ENCODE measurements at regions not wholly inside any gene's neighbourhood (a gene's known extent, or its start where the extent isn't known, plus 50 kb on each side); places are given as distances from the start of the nearest gene placed in this dataset.

DNA sequence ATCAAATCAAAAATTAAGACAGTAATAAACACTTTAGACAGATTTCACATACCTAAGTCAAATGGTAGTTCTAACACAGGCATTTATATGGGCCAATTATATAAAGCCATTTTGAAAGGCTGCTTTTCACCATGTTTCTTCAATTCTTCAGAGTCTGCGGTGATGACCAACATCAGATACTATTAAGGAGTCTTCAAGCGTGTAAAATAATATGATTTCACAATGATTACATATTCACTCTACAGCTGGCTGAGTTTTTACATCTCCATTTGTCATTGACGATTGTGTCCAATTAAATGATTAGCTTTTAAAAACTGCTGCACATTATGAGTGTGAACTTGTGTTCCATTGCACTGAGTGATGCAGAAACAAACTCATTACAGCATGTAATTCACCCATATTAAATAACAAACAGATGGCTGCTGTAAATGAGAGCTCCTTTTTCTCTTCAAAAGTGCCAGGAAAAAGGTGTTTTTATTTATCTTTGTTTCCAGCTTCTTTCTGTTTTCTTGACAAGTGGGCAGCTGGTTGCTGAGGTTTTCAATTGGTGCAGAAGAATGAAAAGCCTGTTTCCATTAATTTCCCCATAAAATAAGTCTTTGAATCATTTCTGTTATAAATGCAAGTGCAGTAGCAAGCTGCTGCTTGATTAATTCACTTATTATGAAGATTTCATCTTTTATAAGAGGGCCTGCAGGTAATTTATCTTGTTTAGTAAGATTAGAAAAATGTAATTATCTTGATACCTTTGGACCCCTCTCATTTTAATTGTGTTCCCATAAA lies 676.1 kb upstream of the KLHL1 start:
- ATAC-seq, result no peak
- TF ChIP-seq TCF4 (CRISPR knock-in tag; IDR thresholded peaks at IDR 0.05; ENCODE audit: borderline replicate concordance) (peak; percentile 63), ARNTL (CRISPR knock-in tag; IDR thresholded peaks at IDR 0.05; ENCODE audit: borderline replicate concordance, low read depth) (no peak)

DNA sequence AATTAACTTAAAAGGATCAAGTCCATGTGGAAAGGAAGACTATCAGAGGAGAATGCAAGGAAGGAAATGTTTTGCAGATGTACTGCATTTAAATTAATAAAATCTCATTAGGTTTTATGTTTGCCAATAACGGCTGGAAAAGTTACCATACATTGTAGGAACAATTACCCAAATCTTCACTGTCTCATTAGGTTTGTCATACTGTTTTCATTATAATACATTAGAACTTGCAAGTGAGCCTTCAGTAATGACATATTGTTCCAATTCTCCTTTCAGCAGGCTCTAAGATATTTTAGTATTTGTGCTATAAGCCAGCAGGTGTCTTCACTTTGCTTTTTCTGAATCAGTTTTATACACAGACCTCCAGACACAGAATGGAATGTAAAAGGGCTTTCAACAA lies 661.6 kb upstream of the KLHL1 start:
- ATAC-seq, result peak; percentile 72; the same call in 2 of the 3 replicates
- TF ChIP-seq TCF4 (CRISPR knock-in tag; IDR thresholded peaks at IDR 0.05; ENCODE audit: borderline replicate concordance), result peak; percentile 72; the same call in 1 of the 2 replicates
- TF ChIP-seq ZC3H10 (CRISPR knock-in tag; IDR thresholded peaks at IDR 0.05), result no peak
- no peak for TF ChIP-seq RARB (CRISPR knock-in tag; IDR thresholded peaks at IDR 0.05)
- no peak for TF ChIP-seq ARNTL (CRISPR knock-in tag; IDR thresholded peaks at IDR 0.05; ENCODE audit: borderline replicate concordance, low read depth)
- TF ChIP-seq OSR1 (CRISPR knock-in tag; IDR thresholded peaks at IDR 0.05), result no peak
- TF ChIP-seq, protein P1, sequence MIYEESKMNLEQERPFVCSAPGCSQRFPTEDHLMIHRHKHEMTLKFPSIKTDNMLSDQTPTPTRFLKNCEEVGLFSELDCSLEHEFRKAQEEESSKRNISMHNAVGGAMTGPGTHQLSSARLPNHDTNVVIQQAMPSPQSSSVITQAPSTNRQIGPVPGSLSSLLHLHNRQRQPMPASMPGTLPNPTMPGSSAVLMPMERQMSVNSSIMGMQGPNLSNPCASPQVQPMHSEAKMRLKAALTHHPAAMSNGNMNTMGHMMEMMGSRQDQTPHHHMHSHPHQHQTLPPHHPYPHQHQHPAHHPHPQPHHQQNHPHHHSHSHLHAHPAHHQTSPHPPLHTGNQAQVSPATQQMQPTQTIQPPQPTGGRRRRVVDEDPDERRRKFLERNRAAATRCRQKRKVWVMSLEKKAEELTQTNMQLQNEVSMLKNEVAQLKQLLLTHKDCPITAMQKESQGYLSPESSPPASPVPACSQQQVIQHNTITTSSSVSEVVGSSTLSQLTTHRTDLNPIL (CRISPR knock-in tag; IDR thresholded peaks at IDR 0.05; ENCODE audit: low read depth), result no peak
- TF ChIP-seq, protein P2, sequence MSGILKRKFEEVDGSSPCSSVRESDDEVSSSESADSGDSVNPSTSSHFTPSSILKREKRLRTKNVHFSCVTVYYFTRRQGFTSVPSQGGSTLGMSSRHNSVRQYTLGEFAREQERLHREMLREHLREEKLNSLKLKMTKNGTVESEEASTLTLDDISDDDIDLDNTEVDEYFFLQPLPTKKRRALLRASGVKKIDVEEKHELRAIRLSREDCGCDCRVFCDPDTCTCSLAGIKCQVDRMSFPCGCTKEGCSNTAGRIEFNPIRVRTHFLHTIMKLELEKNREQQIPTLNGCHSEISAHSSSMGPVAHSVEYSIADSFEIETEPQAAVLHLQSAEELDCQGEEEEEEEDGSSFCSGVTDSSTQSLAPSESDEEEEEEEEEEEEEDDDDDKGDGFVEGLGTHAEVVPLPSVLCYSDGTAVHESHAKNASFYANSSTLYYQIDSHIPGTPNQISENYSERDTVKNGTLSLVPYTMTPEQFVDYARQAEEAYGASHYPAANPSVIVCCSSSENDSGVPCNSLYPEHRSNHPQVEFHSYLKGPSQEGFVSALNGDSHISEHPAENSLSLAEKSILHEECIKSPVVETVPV (CRISPR knock-in tag; IDR thresholded peaks at IDR 0.05), result no peak
- TF ChIP-seq SNAI2 (CRISPR knock-in tag; IDR thresholded peaks at IDR 0.05), result 0 out of 2 replicates have a peak, but pooled peaks have one; percentile 65
- TF ChIP-seq, protein P3, sequence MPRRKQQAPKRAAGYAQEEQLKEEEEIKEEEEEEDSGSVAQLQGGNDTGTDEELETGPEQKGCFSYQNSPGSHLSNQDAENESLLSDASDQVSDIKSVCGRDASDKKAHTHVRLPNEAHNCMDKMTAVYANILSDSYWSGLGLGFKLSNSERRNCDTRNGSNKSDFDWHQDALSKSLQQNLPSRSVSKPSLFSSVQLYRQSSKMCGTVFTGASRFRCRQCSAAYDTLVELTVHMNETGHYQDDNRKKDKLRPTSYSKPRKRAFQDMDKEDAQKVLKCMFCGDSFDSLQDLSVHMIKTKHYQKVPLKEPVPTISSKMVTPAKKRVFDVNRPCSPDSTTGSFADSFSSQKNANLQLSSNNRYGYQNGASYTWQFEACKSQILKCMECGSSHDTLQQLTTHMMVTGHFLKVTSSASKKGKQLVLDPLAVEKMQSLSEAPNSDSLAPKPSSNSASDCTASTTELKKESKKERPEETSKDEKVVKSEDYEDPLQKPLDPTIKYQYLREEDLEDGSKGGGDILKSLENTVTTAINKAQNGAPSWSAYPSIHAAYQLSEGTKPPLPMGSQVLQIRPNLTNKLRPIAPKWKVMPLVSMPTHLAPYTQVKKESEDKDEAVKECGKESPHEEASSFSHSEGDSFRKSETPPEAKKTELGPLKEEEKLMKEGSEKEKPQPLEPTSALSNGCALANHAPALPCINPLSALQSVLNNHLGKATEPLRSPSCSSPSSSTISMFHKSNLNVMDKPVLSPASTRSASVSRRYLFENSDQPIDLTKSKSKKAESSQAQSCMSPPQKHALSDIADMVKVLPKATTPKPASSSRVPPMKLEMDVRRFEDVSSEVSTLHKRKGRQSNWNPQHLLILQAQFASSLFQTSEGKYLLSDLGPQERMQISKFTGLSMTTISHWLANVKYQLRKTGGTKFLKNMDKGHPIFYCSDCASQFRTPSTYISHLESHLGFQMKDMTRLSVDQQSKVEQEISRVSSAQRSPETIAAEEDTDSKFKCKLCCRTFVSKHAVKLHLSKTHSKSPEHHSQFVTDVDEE (CRISPR knock-in tag; IDR thresholded peaks at IDR 0.05), result peak; percentile 73; the same call in 1 of the 2 replicates

DNA sequence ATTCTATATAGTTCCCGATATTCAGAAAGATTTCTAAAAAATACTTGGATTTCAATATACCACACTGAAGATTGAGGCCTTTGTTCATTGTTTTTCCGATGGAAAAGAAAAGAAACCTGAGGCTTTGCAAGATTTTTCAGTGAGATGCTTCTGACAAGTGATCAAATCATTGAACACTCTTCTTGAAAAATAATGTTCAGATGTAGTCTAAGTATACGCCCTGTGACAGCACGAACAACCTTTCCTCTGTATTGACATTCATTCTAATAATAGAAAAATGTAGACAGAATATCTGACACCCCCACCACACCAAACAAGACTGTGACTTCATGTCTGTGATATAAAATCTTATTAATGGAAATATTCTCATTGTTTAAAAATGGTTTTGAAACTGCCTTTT lies 650.7 kb upstream of the KLHL1 start:
- no peak for TF ChIP-seq BACH2 (CRISPR knock-in tag; IDR thresholded peaks at IDR 0.05; ENCODE audit: borderline replicate concordance)
- TF ChIP-seq, protein P4, sequence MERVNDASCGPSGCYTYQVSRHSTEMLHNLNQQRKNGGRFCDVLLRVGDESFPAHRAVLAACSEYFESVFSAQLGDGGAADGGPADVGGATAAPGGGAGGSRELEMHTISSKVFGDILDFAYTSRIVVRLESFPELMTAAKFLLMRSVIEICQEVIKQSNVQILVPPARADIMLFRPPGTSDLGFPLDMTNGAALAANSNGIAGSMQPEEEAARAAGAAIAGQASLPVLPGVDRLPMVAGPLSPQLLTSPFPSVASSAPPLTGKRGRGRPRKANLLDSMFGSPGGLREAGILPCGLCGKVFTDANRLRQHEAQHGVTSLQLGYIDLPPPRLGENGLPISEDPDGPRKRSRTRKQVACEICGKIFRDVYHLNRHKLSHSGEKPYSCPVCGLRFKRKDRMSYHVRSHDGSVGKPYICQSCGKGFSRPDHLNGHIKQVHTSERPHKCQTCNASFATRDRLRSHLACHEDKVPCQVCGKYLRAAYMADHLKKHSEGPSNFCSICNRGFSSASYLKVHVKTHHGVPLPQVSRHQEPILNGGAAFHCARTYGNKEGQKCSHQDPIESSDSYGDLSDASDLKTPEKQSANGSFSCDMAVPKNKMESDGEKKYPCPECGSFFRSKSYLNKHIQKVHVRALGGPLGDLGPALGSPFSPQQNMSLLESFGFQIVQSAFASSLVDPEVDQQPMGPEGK (CRISPR knock-in tag; IDR thresholded peaks at IDR 0.05; ENCODE audit: borderline replicate concordance), result no peak
- ATAC-seq, result no peak

DNA sequence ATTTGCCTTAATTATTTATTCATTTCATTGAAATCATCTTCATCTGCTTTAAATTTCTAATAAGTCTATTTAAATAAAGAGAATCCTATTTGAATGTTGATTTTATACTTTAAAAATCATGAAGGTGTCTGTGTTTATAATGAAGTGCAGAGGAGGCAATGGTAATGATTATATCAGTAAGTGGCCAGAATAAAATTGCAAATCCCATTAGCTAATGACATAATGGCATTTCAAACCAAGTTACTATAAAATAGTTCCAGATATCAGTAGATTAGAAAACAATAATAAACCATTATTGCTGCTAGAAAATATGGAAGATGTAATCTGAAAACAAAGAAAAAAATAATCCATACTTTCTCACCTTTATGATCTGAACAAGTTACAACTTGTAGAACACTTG lies 647.8 kb upstream of the KLHL1 start:
- no peak for TF ChIP-seq ZFP30 (CRISPR knock-in tag; IDR thresholded peaks at IDR 0.05)
- TF ChIP-seq ZNF8 (CRISPR knock-in tag; IDR thresholded peaks at IDR 0.05), result no peak
- TF ChIP-seq PPARA (CRISPR knock-in tag; IDR thresholded peaks at IDR 0.05; ENCODE audit: borderline replicate concordance), result no peak
- TF ChIP-seq ISL1 (CRISPR knock-in tag; IDR thresholded peaks at IDR 0.05), result no peak
- ATAC-seq, result no peak

DNA sequence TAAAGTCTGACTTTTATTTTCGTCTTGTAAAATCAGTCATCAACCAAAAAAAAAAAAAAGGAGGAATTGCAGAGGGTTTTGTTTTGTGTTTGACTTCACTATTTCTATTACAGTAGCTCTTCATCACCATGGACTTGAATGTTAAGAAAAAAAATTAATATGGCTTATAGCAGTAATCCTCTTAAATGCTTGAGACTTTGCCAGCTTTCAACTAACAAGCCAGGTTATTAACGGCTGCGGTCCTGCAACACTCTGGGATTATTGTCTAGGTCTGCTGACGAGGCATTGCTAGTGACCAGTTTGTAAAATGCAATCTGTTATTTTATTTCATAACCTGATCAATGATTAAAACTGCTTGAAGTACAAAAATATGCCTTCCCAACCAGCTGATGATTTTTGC lies 647.2 kb upstream of the KLHL1 start:
- no peak for ATAC-seq
- no peak for TF ChIP-seq ESRRG (CRISPR knock-in tag; IDR thresholded peaks at IDR 0.05)
- no peak for TF ChIP-seq ZNF8 (CRISPR knock-in tag; IDR thresholded peaks at IDR 0.05)
- no peak for TF ChIP-seq PPARA (CRISPR knock-in tag; IDR thresholded peaks at IDR 0.05; ENCODE audit: borderline replicate concordance)
- TF ChIP-seq, protein P2 (CRISPR knock-in tag; IDR thresholded peaks at IDR 0.05), result no peak
- TF ChIP-seq ISL1 (CRISPR knock-in tag; IDR thresholded peaks at IDR 0.05), result no peak
- no peak for TF ChIP-seq SNAI2 (CRISPR knock-in tag; IDR thresholded peaks at IDR 0.05)
- TF ChIP-seq ARNTL (CRISPR knock-in tag; IDR thresholded peaks at IDR 0.05; ENCODE audit: borderline replicate concordance, low read depth), result no peak
- no peak for TF ChIP-seq ZFP30 (CRISPR knock-in tag; IDR thresholded peaks at IDR 0.05)
- TF ChIP-seq, protein P4 (CRISPR knock-in tag; IDR thresholded peaks at IDR 0.05; ENCODE audit: borderline replicate concordance), result no peak
- TF ChIP-seq CSDC2 (CRISPR knock-in tag; IDR thresholded peaks at IDR 0.05), result no peak
- no peak for TF ChIP-seq BACH2 (CRISPR knock-in tag; IDR thresholded peaks at IDR 0.05; ENCODE audit: borderline replicate concordance)
- TF ChIP-seq, protein P5, sequence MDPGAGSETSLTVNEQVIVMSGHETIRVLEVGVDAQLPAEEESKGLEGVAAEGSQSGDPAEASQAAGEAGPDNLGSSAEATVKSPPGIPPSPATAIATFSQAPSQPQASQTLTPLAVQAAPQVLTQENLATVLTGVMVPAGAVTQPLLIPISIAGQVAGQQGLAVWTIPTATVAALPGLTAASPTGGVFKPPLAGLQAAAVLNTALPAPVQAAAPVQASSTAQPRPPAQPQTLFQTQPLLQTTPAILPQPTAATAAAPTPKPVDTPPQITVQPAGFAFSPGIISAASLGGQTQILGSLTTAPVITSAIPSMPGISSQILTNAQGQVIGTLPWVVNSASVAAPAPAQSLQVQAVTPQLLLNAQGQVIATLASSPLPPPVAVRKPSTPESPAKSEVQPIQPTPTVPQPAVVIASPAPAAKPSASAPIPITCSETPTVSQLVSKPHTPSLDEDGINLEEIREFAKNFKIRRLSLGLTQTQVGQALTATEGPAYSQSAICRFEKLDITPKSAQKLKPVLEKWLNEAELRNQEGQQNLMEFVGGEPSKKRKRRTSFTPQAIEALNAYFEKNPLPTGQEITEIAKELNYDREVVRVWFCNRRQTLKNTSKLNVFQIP (CRISPR knock-in tag; IDR thresholded peaks at IDR 0.05; ENCODE audit: borderline replicate concordance, low read depth), result no peak
- TF ChIP-seq ZC3H10 (CRISPR knock-in tag; IDR thresholded peaks at IDR 0.05), result no peak
- TF ChIP-seq ZFP3 (CRISPR knock-in tag; IDR thresholded peaks at IDR 0.05), result no peak

All from SK-N-SH treated with all-trans-retinoic acid at 6 μM for 48 hours (cell line).